ENCODE measurements at regions not wholly inside any gene's neighbourhood (a gene's known extent, or its start where the extent isn't known, plus 50 kb on each side); places are given as distances from the start of the nearest gene placed in this dataset.

DNA sequence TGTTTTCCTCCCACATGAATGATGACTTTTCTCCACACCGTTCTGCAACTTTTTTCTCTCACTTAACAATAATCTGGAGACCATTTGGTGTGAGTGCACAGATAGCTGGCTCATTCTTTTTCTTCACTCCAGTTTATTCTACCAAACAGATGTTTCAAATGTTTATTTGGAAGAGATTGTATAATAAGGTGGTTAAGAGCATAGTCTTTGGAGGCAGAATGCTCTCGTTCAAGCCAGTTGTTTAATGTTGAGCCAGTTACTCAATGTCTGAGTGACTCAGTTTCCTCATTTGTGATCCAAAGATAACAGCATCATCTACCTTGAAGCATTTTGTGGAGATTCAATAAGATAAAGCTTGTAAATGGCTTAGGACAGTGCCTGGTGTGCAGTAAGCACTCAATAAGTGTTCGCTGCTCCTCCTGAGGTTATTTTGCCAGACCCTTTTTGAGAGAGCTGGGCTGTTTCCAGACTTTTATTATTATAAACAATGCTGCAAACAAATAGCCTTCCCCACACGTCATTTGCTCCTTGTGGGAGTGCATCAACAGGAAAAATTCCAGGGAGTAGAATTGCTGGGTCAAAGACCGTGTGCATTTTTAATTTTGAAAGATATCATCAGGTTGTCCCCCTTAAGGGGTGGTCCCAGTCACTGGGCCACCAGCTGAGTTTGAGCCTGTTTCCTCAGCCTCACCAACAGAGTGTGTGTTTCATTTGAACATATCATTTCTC lies 70.6 kb downstream of the VEGFA start:
- no peak for DNase-seq (ENCODE audit: low read depth in 4 of 4, low spot score in 3 of 4)

DNA sequence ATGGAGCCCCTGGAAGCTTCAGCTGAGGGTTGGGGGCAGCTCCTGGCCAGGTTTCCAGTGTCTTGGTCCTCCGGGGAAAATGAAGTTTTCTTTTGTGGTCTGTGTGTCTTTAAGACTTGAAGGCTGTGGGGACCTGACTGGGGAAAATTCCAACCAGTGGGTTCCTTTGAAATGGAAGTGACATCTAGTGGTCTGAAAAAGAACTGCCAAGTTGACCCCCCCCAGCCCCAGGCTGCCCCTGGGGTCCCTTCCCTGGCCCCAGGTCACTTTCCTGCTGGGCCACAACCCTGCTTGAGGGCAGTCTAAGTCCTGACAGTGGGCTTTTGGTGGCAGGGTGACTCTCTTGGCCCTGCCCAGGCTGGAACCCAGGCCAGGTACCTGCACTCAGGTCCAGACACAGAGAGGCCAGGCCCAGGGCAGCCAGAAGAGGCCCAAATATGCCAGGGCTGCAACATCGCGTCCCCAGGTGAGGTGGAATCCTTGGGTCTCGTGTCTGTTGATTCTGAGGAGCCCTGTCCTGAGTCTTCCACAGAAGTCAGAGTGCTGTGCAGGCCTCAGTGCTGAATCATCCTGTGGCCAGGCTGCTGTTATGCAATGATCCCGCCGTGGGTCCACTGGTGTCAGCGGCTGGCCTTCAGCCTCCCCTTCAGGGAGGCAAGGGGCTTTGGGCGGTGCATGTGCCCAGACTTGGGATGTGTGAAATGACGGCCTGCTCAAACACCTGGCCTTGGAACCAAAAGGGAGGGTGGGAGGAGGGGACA lies 68.4 kb downstream of the VEGFA start:
- DNase-seq (ENCODE audit: low read depth in 4 of 4, low spot score in 3 of 4) = no peak

DNA sequence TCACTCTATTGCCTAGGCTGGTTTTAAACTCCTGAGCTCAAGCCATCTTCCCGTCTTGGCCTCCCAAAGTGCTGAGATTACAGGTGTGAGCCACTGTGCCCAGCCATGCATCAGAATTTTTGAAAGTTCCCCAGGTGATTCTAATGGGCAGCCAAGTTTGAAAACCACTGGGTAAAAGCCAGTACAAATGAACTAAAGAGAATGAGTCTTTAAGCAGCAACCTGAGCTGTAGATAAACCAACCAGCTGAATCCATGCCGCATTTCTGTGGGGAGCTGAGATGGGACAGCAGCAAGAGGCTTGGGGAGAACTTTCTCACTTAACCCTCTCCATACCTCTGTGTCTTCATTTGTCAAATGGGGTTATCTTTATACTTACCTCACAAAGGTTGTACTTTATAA lies 67.5 kb downstream of the VEGFA start:
- no peak for DNase-seq (ENCODE audit: low read depth in 4 of 4, low spot score in 3 of 4)

DNA sequence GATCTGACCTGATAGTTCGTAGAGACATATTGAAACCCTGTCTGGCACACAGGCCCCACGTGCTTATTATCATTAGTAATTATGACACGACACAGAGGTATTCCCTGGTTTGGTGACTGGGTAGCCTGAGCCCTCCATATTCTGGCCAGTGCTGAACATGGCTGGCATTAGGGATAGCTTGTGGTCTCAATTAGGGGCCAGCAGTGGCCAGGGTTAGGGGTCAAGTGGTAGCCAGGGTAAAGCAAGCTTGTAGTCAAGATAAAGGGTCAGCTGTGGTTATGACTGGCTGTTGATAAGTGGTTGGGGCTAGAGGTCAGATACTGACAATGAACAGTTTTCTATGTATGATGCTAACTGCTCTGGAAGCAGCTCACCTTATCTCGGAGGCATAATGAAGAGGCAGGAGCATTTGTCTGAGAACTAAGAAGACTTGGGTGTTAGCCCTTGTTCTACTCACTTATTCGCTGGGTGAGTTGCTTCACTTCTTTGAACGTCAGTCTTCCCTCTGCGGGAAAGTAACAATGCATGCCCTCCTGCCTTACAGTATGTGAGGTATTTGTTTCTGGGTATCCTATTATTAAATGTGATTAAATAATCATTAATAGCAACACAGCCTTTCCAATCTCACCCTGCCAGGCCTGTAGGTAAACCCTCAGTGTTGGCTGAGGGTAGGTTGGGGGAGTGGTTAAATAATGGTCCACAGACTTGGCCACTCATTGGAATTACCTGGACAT lies 66.7 kb downstream of the VEGFA start:
- DNase-seq (ENCODE audit: low read depth in 4 of 4, low spot score in 3 of 4) = no peak
